ENCODE measurements at regions not wholly inside any gene's neighbourhood (a gene's known extent, or its start where the extent isn't known, plus 50 kb on each side); places are given as distances from the start of the nearest gene placed in this dataset.
A peak's percentile ranks its signal among the peaks of the same experiment; 100 is the strongest.

- intact Hi-C loops (cut with DNase I): no loop called here
- no peaks in the 10 kb centered on the region for H3K27me3 ChIP-seq
- no peak for TF ChIP-seq CTCF (IDR thresholded peaks at IDR 0.05)
- no peaks in the 10 kb centered on the region for H3K9me3 ChIP-seq
- H3K4me1 ChIP-seq: peaks cover 0 to 5% of the 10 kb centered on the region in 2 donors
- DNase-seq (peak in 2 of 4 donors; percentile 53 to 64), ATAC-seq (no peak)
- no peak overlapping the region for H3K27ac ChIP-seq
- H3K4me3 ChIP-seq: no peak overlapping the region
- no peaks in the 10 kb centered on the region for H3K36me3 ChIP-seq
These were observed 137.4 kb upstream of the RBMS1 start for GRCh38 chr2:160630801-160631590.

- TF ChIP-seq CTCF (IDR thresholded peaks at IDR 0.05): no peak
- no peak for ATAC-seq
- no peak for DNase-seq
These were observed 138.7 kb upstream of the RBMS1 start for GRCh38 chr2:160632084-160632975.

GRCh38 chr2:160634436-160634835 is 140.8 kb upstream of the RBMS1 start:
- H3K9me3 ChIP-seq: peaks cover 0 to 7% of the 10 kb centered on the region in 2 donors
- ATAC-seq: no peak
- H3K27ac ChIP-seq: no peak overlapping the region
- no peak overlapping the region for H3K4me3 ChIP-seq
- TF ChIP-seq CTCF (IDR thresholded peaks at IDR 0.05): no peak
- no peak for DNase-seq
- H3K27me3 ChIP-seq: no peaks in the 10 kb centered on the region
- H3K4me1 ChIP-seq: peaks cover 0 to 5% of the 10 kb centered on the region in 2 donors
- intact Hi-C loops (cut with DNase I): no loop called here
- H3K36me3 ChIP-seq: no peaks in the 10 kb centered on the region

More at GRCh38 chr2:160632084-160632975, 138.7 kb upstream of the RBMS1 start:
- no peaks in the 10 kb centered on the region for H3K27me3 ChIP-seq
- H3K36me3 ChIP-seq: no peaks in the 10 kb centered on the region
- H3K4me3 ChIP-seq: no peak overlapping the region
- no peak overlapping the region for H3K27ac ChIP-seq
- intact Hi-C loops (cut with DNase I): no loop called here
- H3K9me3 ChIP-seq: no peaks in the 10 kb centered on the region
- peaks cover 0 to 5% of the 10 kb centered on the region in 2 donors for H3K4me1 ChIP-seq

- Histone ChIP-seq H3K27ac (no peak overlapping the region), H3K27me3 (no peaks in the 10 kb centered on the region), H3K4me1 (peaks cover 0 to 5% of the 10 kb centered on the region in 2 donors), H3K4me3 (no peak overlapping the region), H3K9me3 (peaks cover 0 to 17% of the 10 kb centered on the region in 2 donors), H3K36me3 (no peaks in the 10 kb centered on the region)
- intact Hi-C loops (cut with DNase I): no loop called here
- peak in 2 of 4 donors; percentile 48 to 77 for DNase-seq
- TF ChIP-seq CTCF (IDR thresholded peaks at IDR 0.05): no peak
- ATAC-seq: no peak
These were observed 141.9 kb upstream of the RBMS1 start for GRCh38 chr2:160635488-160635887.

GRCh38 chr2:160639472-160639871 is 145.9 kb upstream of the RBMS1 start:
- no peaks in the 10 kb centered on the region for H3K27me3 ChIP-seq
- no peak overlapping the region for H3K4me3 ChIP-seq
- no peaks in the 10 kb centered on the region for H3K36me3 ChIP-seq
- intact Hi-C loops (cut with DNase I): no loop called here
- H3K4me1 ChIP-seq: peaks cover 0 to 5% of the 10 kb centered on the region in 2 donors
- no peak for TF ChIP-seq CTCF (IDR thresholded peaks at IDR 0.05)
- DNase-seq: no peak
- no peak overlapping the region for H3K27ac ChIP-seq
- no peak for ATAC-seq
- peaks cover 0 to 19% of the 10 kb centered on the region in 2 donors for H3K9me3 ChIP-seq
